Nephron progenitor cell (in vitro differentiated cells): ENCODE measurements at regions not wholly inside any gene's neighbourhood (a gene's known extent, or its start where the extent isn't known, plus 50 kb on each side); places are given as distances from the start of the nearest gene placed in this dataset.

ENCODE experiments used
- DNase-seq: peaks from one replicate; pipeline ENCODE4 v3.0.0; 2021
- H3K27ac Mint-ChIP-seq: 2 replicates; pipeline ENCODE4 v1.8.0; 2021; ENCODE audit warnings: mild to moderate bottlenecking, moderate library complexity, mixed read lengths
- H3K27me3 Mint-ChIP-seq: 2 replicates; pipeline ENCODE4 v1.8.0; 2021; ENCODE audit warnings: mild to moderate bottlenecking, low read depth, mixed read lengths; ENCODE audit not compliant: poor library complexity
- H3K36me3 Mint-ChIP-seq: 2 replicates; pipeline ENCODE4 v1.8.0; 2021; ENCODE audit warnings: low read depth, mixed read lengths
- H3K4me1 Mint-ChIP-seq: 2 replicates; pipeline ENCODE4 v1.8.0; 2021; ENCODE audit warnings: mixed read lengths
- H3K4me3 Mint-ChIP-seq: 2 replicates; pipeline ENCODE4 v1.8.0; 2021; ENCODE audit warnings: mild to moderate bottlenecking, moderate library complexity, mixed read lengths
- H3K9me3 Mint-ChIP-seq: 2 replicates; pipeline ENCODE4 v1.8.0; 2021; ENCODE audit warnings: mild to moderate bottlenecking, moderate library complexity, mixed read lengths
- CTCF ChIP-seq: fragments of 200-600 bp; sonication (generic); IDR thresholded peaks from 2 replicates; pipeline ENCODE4 v1.5.0; 2021; ENCODE audit warnings: antibody characterized with exemption

- Mint-ChIP-seq H3K36me3 (no peaks in the 10 kb centered on the region), H3K4me3 (no peak overlapping the region), H3K27me3 (peaks cover 5% of the 10 kb centered on the region), H3K9me3 (peaks cover 17% of the 10 kb centered on the region), H3K4me1 (no peaks in the 10 kb centered on the region), H3K27ac (no peak overlapping the region)
- no peak for DNase-seq
- no peak for TF ChIP-seq CTCF
These were observed 605.2 kb upstream of the ID2 start for GRCh38 chr2:8076448-8077342.

GRCh38 chr2:8078705-8079104 is 603.2 kb upstream of the ID2 start:
- Mint-ChIP-seq H3K4me1 (no peaks in the 10 kb centered on the region), H3K36me3 (no peaks in the 10 kb centered on the region), H3K27ac (no peak overlapping the region), H3K27me3 (peaks cover 5% of the 10 kb centered on the region), H3K4me3 (no peak overlapping the region), H3K9me3 (peaks cover 17% of the 10 kb centered on the region)
- no peak for TF ChIP-seq CTCF
- DNase-seq: no peak

- Mint-ChIP-seq H3K27ac (no peak overlapping the region), H3K4me3 (no peak overlapping the region), H3K4me1 (no peaks in the 10 kb centered on the region), H3K9me3 (peaks cover 17% of the 10 kb centered on the region), H3K36me3 (no peaks in the 10 kb centered on the region), H3K27me3 (peaks cover 5% of the 10 kb centered on the region)
- DNase-seq: no peak
- TF ChIP-seq CTCF: no peak
These were observed 601.8 kb upstream of the ID2 start for GRCh38 chr2:8080063-8080462.

GRCh38 chr2:8081130-8081529 is 600.7 kb upstream of the ID2 start:
- Mint-ChIP-seq H3K4me1 (no peaks in the 10 kb centered on the region), H3K4me3 (no peak overlapping the region), H3K27ac (no peak overlapping the region), H3K27me3 (peaks cover 5% of the 10 kb centered on the region), H3K9me3 (peaks cover 17% of the 10 kb centered on the region), H3K36me3 (no peaks in the 10 kb centered on the region)
- DNase-seq: no peak
- TF ChIP-seq CTCF: no peak

- no peaks in the 10 kb centered on the region for H3K4me1 Mint-ChIP-seq
- peaks cover 8% of the 10 kb centered on the region for H3K9me3 Mint-ChIP-seq
- peaks cover 3% of the 10 kb centered on the region for H3K27me3 Mint-ChIP-seq
- no peak for DNase-seq
- H3K36me3 Mint-ChIP-seq: no peaks in the 10 kb centered on the region
- no peak for TF ChIP-seq CTCF
- H3K27ac Mint-ChIP-seq: no peak overlapping the region
- no peak overlapping the region for H3K4me3 Mint-ChIP-seq
These were observed 599.0 kb upstream of the ID2 start for GRCh38 chr2:8082840-8083239.

- Mint-ChIP-seq H3K27me3 (no peaks in the 10 kb centered on the region), H3K4me3 (no peak overlapping the region), H3K36me3 (no peaks in the 10 kb centered on the region), H3K4me1 (no peaks in the 10 kb centered on the region), H3K9me3 (no peaks in the 10 kb centered on the region), H3K27ac (no peak overlapping the region)
- TF ChIP-seq CTCF: no peak
- DNase-seq: no peak
These were observed 595.5 kb upstream of the ID2 start for GRCh38 chr2:8086357-8086756.
